ENCODE measurements at regions not wholly inside any gene's neighbourhood (a gene's known extent, or its start where the extent isn't known, plus 50 kb on each side); places are given as distances from the start of the nearest gene placed in this dataset.

DNA sequence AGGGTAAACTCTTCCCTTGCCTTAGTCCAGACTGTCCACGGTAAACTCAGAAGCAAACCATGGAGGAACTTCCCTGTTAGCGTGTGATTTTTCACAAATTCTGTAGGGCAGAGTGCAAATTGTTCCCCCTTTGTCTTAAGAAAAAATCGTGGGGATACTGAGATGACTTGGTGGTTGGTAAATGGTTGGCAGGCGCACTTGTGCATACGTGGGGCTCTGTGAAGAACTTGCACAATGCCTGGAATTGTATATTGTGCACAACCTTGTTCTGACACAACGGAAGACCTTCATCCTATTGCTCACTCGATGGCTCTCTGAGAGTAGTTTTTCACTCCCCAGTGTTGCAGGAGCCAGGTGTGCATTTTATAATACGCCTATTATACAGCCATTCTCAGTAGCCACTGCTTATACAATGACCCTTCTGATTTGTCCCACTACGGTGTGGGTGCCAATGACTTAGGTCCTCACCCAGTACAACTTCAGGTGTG is 150.0 kb downstream of the SPRY1 start:
- TF ChIP-seq, protein P1, sequence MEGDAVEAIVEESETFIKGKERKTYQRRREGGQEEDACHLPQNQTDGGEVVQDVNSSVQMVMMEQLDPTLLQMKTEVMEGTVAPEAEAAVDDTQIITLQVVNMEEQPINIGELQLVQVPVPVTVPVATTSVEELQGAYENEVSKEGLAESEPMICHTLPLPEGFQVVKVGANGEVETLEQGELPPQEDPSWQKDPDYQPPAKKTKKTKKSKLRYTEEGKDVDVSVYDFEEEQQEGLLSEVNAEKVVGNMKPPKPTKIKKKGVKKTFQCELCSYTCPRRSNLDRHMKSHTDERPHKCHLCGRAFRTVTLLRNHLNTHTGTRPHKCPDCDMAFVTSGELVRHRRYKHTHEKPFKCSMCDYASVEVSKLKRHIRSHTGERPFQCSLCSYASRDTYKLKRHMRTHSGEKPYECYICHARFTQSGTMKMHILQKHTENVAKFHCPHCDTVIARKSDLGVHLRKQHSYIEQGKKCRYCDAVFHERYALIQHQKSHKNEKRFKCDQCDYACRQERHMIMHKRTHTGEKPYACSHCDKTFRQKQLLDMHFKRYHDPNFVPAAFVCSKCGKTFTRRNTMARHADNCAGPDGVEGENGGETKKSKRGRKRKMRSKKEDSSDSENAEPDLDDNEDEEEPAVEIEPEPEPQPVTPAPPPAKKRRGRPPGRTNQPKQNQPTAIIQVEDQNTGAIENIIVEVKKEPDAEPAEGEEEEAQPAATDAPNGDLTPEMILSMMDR (IDR thresholded peaks at IDR 0.05; ENCODE audit: insufficient read depth, low read length, poor library complexity, severe bottlenecking), result no peak
- H3K4me3 ChIP-seq (ENCODE audit: low read depth, low read length), result no peak overlapping the region
- DNase-seq (ENCODE audit: low read depth), result no peak
- no peaks in the 10 kb centered on the region for H3K36me3 ChIP-seq (ENCODE audit: control insufficient read depth, insufficient read depth, low read length)
- no peaks in the 10 kb centered on the region for H3K27me3 ChIP-seq (ENCODE audit: control insufficient read depth, insufficient read depth, low read length)

DNA sequence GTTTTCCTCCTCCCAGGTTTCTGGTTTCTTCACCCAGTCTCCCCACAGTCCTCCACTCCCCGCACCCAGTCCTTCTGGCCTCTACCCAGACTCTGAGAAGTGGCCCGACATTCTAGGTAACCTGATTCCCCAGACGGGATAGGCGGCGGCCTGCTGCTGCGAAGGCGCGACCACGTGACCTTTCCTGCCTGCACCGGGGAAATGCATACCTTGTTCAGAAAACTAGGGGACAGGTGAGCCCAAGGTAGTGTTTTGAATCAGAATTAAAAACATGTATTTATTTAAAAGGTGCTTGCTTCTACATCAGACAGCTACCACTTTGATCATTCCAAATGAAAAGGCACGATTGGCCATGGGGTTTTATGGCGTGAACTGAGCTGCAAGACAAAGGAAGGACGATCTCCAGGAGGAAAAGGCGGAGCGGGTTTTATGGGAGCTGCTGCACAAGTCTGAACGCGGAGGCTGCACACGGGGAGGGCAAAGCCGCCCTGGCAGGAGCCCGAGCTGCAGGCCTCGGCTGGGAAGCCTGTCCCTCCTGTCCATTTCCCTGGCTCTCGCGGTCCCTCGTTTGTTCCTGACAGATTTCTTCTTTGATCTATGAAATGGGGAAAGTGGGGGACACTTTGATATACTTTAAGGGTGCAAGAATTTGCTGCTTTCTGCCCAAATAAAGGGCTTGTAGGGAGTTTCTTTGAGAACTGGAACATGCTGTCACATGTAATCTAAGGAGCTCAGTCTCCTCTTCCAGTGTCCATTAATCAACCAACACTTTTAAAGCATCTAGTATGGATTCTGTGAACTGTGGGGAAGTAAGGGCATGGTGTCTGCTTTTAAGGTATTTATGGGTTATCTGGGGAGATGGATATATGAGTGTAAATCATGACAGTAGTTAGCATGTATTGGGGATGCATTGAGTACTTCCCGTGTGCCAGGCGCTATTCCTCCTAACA is 150.9 kb downstream of the SPRY1 start:
- DNase-seq (ENCODE audit: low read depth), result no peak
- H3K36me3 ChIP-seq (ENCODE audit: control insufficient read depth, insufficient read depth, low read length), result no peaks in the 10 kb centered on the region
- H3K4me3 ChIP-seq (ENCODE audit: low read depth, low read length), result no peak overlapping the region
- H3K27me3 ChIP-seq (ENCODE audit: control insufficient read depth, insufficient read depth, low read length), result no peaks in the 10 kb centered on the region
- TF ChIP-seq, protein P1 (IDR thresholded peaks at IDR 0.05; ENCODE audit: insufficient read depth, low read length, poor library complexity, severe bottlenecking), result no peak

DNA sequence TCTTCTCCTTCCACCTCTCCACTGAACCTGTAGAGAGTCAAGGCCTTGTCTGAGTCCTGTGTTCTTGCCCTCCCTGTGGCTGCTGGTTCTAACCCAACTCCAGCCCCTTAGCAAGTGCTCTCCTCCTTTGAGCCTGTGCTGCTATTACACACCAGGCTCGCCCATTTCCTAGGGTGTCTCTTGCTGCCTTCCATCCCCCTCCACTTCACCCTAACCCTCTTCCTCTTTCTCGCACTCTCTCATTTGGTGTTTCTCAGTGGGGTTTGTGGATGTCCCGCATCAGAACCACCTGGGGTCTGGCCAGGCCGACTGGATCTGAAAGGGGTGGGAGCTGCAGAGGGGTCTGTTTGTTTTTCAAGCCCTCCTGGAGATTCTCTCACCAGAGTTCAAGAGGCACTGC is 156.7 kb downstream of the SPRY1 start:
- Histone ChIP-seq H3K4me3 (ENCODE audit: low read depth, low read length) (no peak overlapping the region), H3K36me3 (ENCODE audit: control insufficient read depth, insufficient read depth, low read length) (no peaks in the 10 kb centered on the region), H3K27me3 (ENCODE audit: control insufficient read depth, insufficient read depth, low read length) (no peaks in the 10 kb centered on the region)
- TF ChIP-seq, protein P1 (IDR thresholded peaks at IDR 0.05; ENCODE audit: insufficient read depth, low read length, poor library complexity, severe bottlenecking), result no peak
- no peak for DNase-seq (ENCODE audit: low read depth)

DNA sequence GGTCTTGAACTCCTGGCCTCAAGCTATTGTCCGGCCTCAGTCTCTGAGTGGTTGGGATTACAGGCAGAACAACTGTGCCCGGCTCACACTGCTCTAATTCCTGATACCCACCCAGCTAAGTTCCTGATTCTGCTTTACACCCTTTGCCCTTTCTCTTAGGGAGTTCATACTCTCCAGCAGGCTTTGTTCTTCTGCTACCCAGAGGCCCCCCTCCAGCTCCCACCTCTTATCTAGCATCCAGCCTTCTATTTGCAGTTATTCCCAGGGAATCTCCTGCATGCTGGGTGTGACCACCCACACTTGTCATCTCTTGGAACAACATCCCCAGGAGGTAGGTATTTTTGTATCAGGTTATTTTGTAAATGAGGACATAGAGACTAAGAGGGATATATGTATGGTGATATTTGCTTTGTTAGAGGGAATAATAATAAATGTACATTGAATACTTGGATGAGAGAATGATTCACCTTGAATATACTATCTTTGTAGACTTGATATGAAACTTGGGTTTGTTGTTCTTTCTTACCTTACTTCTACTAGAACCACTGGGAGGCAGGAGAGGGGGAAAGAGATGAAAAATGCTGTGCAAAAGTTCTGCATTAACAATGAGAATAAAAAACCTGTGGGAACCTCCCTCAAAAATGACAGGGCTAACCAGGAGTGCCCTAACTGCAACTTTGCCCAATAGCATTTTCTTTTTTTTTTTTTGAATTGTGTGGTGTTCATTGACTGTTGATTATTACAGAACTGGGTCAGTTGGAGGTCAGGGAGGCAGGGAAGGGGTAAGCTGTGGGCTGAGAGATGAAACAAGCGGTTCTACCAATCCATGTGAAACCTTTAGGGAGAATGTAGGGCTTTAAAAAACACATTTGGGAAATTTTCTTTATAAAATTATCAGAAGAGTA is 157.4 kb downstream of the SPRY1 start:
- no peak for DNase-seq (ENCODE audit: low read depth)
- Histone ChIP-seq H3K27me3 (ENCODE audit: control insufficient read depth, insufficient read depth, low read length) (no peaks in the 10 kb centered on the region), H3K4me3 (ENCODE audit: low read depth, low read length) (no peak overlapping the region), H3K36me3 (ENCODE audit: control insufficient read depth, insufficient read depth, low read length) (no peaks in the 10 kb centered on the region)
- TF ChIP-seq, protein P1 (IDR thresholded peaks at IDR 0.05; ENCODE audit: insufficient read depth, low read length, poor library complexity, severe bottlenecking), result no peak

DNA sequence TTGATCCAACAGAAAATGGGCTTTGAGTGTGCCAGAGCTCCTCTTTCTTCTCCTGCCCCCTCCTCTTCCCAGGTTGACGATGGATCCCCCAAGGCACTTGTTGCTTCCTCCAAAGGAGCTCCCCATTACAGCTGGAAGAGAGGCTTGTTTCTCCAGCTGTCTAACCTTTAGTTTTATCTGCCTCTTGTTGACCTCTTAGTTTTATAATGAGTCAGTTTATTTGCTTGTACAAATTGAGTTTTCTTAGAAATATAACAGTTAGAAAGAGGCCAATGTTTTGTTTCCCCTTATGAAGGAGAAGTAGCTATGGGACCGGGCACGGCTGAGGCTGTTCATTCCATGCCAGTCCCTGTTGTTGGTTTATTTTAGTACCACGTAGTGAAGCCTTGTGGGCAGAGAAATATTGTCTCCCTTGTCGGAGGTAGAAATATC is 158.2 kb downstream of the SPRY1 start:
- Histone ChIP-seq H3K4me3 (ENCODE audit: low read depth, low read length) (no peak overlapping the region), H3K36me3 (ENCODE audit: control insufficient read depth, insufficient read depth, low read length) (no peaks in the 10 kb centered on the region), H3K27me3 (ENCODE audit: control insufficient read depth, insufficient read depth, low read length) (no peaks in the 10 kb centered on the region)
- TF ChIP-seq, protein P1 (IDR thresholded peaks at IDR 0.05; ENCODE audit: insufficient read depth, low read length, poor library complexity, severe bottlenecking), result no peak
- no peak for DNase-seq (ENCODE audit: low read depth)
